ENCODE measurements at regions not wholly inside any gene's neighbourhood (a gene's known extent, or its start where the extent isn't known, plus 50 kb on each side); places are given as distances from the start of the nearest gene placed in this dataset.

DNA sequence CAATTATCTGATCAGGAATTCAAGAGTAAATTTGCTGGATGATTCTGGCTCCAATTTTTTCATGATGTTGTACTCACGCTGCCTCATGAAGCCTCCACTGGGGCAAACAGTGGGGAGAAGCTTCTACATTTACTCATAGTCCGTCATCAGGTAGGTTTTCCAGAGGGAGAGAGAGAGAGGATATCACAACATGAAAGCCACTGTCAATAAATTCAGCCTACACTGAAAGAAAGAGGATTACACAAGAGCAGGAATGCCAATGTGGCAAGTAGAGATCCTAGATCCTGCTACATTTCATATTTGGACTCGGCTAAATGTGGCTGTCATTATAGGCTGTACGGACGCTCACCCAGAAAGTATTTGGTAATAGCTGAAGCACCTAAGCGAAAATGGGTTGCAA lies 819.9 kb downstream of the BRINP3 start (continued):
- no peak for TF ChIP-seq RXRA (IDR thresholded peaks at IDR 0.05)

DNA sequence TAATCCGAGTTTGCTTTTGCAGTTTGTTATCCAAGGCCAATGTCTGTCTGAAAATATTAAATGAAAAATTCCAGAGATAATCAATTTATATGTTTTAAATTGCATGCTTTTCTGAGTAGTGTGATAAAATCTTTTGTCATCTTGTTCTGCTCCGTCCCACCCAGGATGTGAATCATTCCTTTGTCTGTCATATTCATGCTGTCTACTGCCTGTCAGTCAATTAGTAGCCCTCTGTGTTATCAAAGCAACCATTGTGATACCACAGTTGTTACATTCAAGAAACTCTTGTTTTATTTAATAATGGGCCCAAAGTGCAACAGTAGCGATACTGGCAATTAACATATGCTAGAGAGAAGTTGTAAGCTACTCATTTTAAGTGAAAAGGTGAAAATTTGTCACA lies 819.3 kb downstream of the BRINP3 start:
- Histone ChIP-seq H3K36me3 (ENCODE audit: control insufficient read depth in 4 of 4, insufficient read depth in 3 of 4, low read depth in 1 of 4, low read length in 3 of 4) (no peaks in the 10 kb centered on the region), H3K9ac (ENCODE audit: low read depth in 1 of 2, low read length in 2 of 2) (no peak overlapping the region), H3K9me3 (ENCODE audit: control insufficient read depth in 4 of 4, low read length in 3 of 4) (no peaks in the 10 kb centered on the region), H3K27ac (ENCODE audit: low read depth in 1 of 2, low read length in 2 of 2) (no peak overlapping the region), H3K4me3 (ENCODE audit: low read depth in 1 of 3, low read length in 3 of 3) (no peak overlapping the region), H3K27me3 (ENCODE audit: control insufficient read depth in 4 of 4, insufficient read depth in 4 of 4, low read length in 3 of 4) (no peaks in the 10 kb centered on the region), H3K4me1 (ENCODE audit: control insufficient read depth in 4 of 4, insufficient read depth in 4 of 4, low read length in 3 of 4) (no peaks in the 10 kb centered on the region)
- WGBS, result 52% methylated on average over 3 of the region's 3 CpGs
- TF ChIP-seq NR2F2 (IDR thresholded peaks at IDR 0.05) (no peak), YY1 (IDR thresholded peaks at IDR 0.05) (no peak), EGR1 (IDR thresholded peaks at IDR 0.05; ENCODE audit: low read depth in 2 of 2) (no peak), HNF4G (IDR thresholded peaks at IDR 0.05) (no peak), TAF1 (conservative IDR thresholded peaks at IDR 0.05) (no peak), FOXA1 (IDR thresholded peaks at IDR 0.05) (no peak), GABPA (IDR thresholded peaks at IDR 0.05 in 1 of 2, conservative IDR thresholded peaks at IDR 0.05 in 1 of 2) (no peak), RXRA (IDR thresholded peaks at IDR 0.05) (no peak)
- TF ChIP-seq, protein P1, sequence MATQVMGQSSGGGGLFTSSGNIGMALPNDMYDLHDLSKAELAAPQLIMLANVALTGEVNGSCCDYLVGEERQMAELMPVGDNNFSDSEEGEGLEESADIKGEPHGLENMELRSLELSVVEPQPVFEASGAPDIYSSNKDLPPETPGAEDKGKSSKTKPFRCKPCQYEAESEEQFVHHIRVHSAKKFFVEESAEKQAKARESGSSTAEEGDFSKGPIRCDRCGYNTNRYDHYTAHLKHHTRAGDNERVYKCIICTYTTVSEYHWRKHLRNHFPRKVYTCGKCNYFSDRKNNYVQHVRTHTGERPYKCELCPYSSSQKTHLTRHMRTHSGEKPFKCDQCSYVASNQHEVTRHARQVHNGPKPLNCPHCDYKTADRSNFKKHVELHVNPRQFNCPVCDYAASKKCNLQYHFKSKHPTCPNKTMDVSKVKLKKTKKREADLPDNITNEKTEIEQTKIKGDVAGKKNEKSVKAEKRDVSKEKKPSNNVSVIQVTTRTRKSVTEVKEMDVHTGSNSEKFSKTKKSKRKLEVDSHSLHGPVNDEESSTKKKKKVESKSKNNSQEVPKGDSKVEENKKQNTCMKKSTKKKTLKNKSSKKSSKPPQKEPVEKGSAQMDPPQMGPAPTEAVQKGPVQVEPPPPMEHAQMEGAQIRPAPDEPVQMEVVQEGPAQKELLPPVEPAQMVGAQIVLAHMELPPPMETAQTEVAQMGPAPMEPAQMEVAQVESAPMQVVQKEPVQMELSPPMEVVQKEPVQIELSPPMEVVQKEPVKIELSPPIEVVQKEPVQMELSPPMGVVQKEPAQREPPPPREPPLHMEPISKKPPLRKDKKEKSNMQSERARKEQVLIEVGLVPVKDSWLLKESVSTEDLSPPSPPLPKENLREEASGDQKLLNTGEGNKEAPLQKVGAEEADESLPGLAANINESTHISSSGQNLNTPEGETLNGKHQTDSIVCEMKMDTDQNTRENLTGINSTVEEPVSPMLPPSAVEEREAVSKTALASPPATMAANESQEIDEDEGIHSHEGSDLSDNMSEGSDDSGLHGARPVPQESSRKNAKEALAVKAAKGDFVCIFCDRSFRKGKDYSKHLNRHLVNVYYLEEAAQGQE (IDR thresholded peaks at IDR 0.05), result no peak
- TF ChIP-seq, protein P2, sequence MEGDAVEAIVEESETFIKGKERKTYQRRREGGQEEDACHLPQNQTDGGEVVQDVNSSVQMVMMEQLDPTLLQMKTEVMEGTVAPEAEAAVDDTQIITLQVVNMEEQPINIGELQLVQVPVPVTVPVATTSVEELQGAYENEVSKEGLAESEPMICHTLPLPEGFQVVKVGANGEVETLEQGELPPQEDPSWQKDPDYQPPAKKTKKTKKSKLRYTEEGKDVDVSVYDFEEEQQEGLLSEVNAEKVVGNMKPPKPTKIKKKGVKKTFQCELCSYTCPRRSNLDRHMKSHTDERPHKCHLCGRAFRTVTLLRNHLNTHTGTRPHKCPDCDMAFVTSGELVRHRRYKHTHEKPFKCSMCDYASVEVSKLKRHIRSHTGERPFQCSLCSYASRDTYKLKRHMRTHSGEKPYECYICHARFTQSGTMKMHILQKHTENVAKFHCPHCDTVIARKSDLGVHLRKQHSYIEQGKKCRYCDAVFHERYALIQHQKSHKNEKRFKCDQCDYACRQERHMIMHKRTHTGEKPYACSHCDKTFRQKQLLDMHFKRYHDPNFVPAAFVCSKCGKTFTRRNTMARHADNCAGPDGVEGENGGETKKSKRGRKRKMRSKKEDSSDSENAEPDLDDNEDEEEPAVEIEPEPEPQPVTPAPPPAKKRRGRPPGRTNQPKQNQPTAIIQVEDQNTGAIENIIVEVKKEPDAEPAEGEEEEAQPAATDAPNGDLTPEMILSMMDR (IDR thresholded peaks at IDR 0.05; ENCODE audit: low read depth, low read length, missing input control), result no peak
- TF ChIP-seq, protein P3, sequence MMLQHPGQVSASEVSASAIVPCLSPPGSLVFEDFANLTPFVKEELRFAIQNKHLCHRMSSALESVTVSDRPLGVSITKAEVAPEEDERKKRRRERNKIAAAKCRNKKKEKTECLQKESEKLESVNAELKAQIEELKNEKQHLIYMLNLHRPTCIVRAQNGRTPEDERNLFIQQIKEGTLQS (IDR thresholded peaks at IDR 0.05), result no peak
- no peak for DNase-seq (ENCODE audit: low spot score)

DNA sequence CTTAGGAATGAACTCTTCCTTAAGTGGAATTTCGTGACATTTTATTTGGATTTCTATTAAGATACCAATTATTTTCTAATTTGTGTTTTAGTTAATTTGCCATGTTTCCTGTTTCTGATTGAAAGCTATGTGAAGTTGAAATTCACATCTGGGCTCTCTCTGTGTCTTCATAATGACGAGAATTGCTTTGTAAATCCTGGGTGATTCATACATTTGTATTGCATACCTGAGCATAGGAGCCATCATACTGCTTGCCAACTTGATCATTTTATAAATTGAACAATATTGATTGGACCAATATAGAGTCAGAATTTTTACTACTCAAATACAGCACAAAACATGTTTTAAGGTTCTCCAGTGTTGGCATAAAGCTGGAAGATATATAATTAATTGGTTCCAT lies 817.9 kb downstream of the BRINP3 start:
- TF ChIP-seq NR2F2 (IDR thresholded peaks at IDR 0.05) (no peak), SP1 (IDR thresholded peaks at IDR 0.05) (no peak), TAF1 (conservative IDR thresholded peaks at IDR 0.05) (no peak), JUND (IDR thresholded peaks at IDR 0.05) (no peak), YY1 (IDR thresholded peaks at IDR 0.05) (no peak)
- TF ChIP-seq, protein P4, sequence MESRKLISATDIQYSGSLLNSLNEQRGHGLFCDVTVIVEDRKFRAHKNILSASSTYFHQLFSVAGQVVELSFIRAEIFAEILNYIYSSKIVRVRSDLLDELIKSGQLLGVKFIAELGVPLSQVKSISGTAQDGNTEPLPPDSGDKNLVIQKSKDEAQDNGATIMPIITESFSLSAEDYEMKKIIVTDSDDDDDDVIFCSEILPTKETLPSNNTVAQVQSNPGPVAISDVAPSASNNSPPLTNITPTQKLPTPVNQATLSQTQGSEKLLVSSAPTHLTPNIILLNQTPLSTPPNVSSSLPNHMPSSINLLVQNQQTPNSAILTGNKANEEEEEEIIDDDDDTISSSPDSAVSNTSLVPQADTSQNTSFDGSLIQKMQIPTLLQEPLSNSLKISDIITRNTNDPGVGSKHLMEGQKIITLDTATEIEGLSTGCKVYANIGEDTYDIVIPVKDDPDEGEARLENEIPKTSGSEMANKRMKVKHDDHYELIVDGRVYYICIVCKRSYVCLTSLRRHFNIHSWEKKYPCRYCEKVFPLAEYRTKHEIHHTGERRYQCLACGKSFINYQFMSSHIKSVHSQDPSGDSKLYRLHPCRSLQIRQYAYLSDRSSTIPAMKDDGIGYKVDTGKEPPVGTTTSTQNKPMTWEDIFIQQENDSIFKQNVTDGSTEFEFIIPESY (IDR thresholded peaks at IDR 0.05), result no peak
- no peak overlapping the region for H3K27ac ChIP-seq (ENCODE audit: low read depth in 1 of 2, low read length in 2 of 2)
- WGBS, result 57% methylated on average over 2 of the region's 2 CpGs

More for the DNA sequence above, 817.9 kb downstream of the BRINP3 start:
- no peak overlapping the region for H3K9ac ChIP-seq (ENCODE audit: low read depth in 1 of 2, low read length in 2 of 2)
- no peaks in the 10 kb centered on the region for H3K27me3 ChIP-seq (ENCODE audit: control insufficient read depth in 4 of 4, insufficient read depth in 4 of 4, low read length in 3 of 4)
- DNase-seq (ENCODE audit: low spot score), result no peak
- no peak overlapping the region for H3K4me3 ChIP-seq (ENCODE audit: low read depth in 1 of 3, low read length in 3 of 3)
- H3K4me1 ChIP-seq (ENCODE audit: control insufficient read depth in 4 of 4, insufficient read depth in 4 of 4, low read length in 3 of 4), result no peaks in the 10 kb centered on the region
- no peaks in the 10 kb centered on the region for H3K36me3 ChIP-seq (ENCODE audit: control insufficient read depth in 4 of 4, insufficient read depth in 3 of 4, low read depth in 1 of 4, low read length in 3 of 4)
- no peaks in the 10 kb centered on the region for H3K9me3 ChIP-seq (ENCODE audit: control insufficient read depth in 4 of 4, low read length in 3 of 4)

All from liver (tissue), 8 donors.